GM18502 (cell line): ENCODE measurements at regions not wholly inside any gene's neighbourhood (a gene's known extent, or its start where the extent isn't known, plus 50 kb on each side); places are given as distances from the start of the nearest gene placed in this dataset.
"Not testable (repeated sequence)": the region's sequence is repeated elsewhere in the genome, so short reads cannot be mapped to it uniquely, and the experiment has no call there.

Experiments used
- ATAC-seq: cut with Tn5 transposase; IDR thresholded peaks from one replicate; pipeline ENCODE4 v1.9.1; 2021; ENCODE audit warnings: mild to moderate bottlenecking; ENCODE audit not compliant: unreplicated experiment, poor library complexity

DNA sequence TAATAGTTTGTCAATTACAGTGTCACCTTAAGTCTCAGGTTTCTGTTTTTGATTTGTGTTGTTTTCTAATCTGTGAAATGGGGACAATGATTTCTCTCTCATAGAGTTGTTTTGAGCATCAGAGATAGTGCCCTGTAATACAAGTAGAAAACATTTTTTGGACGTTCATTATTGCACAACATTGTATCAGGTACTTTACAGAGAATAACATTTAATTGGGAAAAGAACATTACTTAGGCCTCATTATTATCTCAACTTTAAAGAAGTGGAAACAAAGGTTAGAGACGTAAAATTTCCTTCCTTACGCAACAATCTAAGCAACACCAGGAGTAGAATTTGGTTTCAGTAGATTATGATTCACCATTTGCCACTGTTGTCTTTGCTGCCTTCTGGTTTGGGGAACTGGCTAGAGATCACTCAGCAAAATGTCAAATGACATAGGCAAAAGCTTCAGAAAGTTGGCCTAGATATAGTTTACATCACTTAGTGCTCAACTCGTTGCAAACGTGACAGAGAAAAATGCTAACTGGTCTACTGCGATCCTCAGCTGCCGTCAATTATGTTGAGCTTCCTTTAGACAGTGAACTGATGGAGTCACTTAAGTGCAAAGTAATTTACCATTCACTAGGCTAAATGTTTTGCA lies 1026.8 kb downstream of the CDH11 start:
- ATAC-seq: no peak

GRCh38 chr16:64094181-64094965 lies 1027.5 kb downstream of the CDH11 start:
- ATAC-seq: no peak

- no peak for ATAC-seq
Observed at GRCh38 chr16:64092271-64092670, 1029.6 kb downstream of the CDH11 start.

DNA sequence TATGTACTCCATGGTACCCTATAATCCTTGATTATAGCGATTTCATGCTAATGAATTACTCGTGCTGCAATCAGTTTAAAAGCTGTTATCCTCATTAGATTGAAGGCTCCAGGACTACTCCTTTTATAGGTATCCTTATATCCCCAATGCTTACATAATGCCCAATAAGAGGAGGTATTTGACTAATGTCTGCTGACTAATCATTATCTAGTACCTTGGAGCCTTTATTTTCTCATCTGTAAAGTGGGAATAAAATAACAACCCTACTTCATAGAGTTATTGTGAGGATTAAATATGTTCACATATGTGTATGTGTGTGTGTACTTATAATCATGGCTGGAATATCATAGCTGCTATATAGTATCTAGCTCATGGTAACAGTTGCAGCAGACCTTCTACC lies 1031.5 kb downstream of the CDH11 start:
- no peak for ATAC-seq

DNA sequence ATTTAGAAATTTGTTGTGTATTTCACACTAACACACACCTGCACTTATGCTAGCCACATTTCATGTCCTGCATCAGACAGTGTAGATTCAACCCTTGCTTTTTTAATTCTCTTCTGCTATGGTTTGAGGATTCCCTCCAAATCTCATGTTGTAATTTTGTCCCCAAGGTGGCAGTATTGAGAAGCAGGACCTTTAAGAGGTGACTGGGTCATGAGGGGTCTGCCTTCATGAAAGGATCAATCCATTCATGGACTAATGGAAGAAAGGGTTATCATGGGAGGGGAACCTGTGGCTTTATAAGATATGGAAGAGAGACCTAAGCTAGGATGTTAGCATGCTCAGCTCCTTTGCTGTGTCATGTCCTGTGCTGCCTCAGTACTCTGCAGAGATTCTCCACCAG lies 1032.2 kb downstream of the CDH11 start:
- no peak for ATAC-seq

- no peak for ATAC-seq
Observed at GRCh38 chr16:64088838-64089237, 1033.0 kb downstream of the CDH11 start.

GRCh38 chr16:64085296-64085695 lies 1036.6 kb downstream of the CDH11 start:
- ATAC-seq: no peak

GRCh38 chr16:64084706-64085105 lies 1037.2 kb downstream of the CDH11 start:
- no peak for ATAC-seq

GRCh38 chr16:64083428-64084129 lies 1038.3 kb downstream of the CDH11 start:
- ATAC-seq: no peak

DNA sequence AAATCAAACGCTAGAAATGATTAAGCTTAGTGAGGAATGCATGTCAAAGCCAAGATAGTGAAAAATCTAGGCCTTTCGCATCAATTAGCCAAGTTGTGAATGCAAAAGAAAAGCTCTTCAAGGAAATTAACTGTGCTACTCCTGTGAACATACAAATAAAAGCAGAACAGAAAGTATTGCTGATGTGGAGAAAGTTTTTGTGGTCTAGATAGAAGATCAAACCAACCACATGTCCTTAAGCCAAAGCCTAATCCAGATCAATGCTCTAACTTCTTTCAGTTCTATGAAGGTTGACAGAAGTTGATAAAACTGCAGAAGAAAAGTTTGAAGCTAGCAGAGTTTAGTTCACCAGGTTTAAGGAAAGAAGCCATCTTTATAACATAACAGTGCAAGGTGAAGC lies 1044.6 kb downstream of the CDH11 start:
- no peak for ATAC-seq

DNA sequence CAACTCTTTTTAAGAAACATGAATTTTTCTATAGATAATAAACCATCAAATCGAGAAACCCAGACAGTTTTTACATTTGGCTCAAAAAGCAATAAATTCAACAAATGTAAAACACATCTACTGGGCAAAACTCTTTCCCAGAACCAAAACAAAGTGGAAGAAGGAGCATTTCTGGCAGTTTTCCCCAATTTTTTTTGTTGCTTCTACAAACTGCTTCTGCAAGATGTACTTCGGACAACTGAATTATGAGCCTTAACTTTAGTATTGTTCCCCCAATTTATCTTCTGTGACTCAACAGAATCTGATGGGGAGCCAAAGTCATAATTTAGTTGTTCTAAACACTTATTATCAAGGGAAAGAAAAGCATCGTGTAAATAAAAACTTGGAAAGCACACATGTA lies 1047.2 kb downstream of the CDH11 start:
- ATAC-seq: no peak

DNA sequence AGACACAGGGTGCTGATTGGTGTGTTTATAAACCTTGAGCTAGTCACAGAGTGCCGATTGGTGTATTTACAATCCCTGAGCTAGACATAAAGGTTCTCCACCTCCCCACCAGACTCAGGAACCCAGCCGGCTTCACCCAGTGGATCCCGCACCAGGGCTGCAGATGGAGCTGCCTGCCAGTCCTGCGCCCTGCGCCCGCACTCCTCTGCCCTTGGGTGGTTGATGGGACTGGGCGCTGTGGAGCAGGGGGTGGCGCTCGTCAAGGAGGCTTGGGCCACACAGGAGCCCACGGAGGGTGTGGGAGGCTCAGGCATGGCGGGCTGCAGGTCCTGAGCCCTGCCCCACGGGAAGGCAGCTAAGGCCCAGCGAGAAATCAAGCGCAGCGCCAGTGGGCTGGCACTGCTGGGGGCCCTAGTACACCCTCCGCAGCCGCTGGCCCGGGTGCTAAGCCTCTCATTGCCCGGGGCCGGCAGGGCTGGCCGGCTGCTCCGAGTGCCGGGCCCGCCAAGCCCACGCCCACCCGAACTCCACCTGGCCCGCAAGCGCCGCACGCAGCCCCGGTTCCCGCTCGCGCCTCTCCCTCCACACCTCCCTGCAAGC lies 1049.6 kb downstream of the CDH11 start:
- not testable (repeated sequence) for ATAC-seq

DNA sequence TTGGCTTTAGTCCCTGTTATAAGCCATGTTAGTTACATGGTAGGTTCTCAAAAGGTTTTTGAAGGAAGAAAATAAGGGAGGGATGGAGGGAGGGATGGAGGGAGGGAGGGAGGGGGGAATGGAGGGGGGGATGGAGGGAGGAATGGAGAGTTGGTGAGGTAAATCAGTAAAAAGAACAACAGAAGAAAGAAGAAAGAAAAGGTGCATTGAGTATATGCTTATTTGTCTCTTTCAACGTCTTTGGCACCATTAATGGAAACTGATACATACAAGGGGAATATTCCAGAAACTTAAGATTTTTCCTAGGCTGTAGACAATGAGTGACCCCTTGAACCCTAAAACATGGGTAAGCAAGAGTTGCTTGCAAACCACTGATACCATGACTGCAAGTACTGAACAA lies 1056.3 kb downstream of the CDH11 start:
- no peak for ATAC-seq

GRCh38 chr16:64061621-64062020 lies 1060.2 kb downstream of the CDH11 start:
- ATAC-seq: no peak

- no peak for ATAC-seq
Observed at GRCh38 chr16:64060631-64061030, 1061.2 kb downstream of the CDH11 start.

GRCh38 chr16:64058685-64059084 lies 1063.2 kb downstream of the CDH11 start:
- no peak for ATAC-seq

GRCh38 chr16:64051824-64052223 lies 1070.0 kb downstream of the CDH11 start:
- ATAC-seq: no peak

GRCh38 chr16:64047878-64048277 lies 1074.0 kb downstream of the CDH11 start:
- ATAC-seq: no peak

GRCh38 chr16:64047207-64047606 lies 1074.7 kb downstream of the CDH11 start:
- ATAC-seq: no peak

DNA sequence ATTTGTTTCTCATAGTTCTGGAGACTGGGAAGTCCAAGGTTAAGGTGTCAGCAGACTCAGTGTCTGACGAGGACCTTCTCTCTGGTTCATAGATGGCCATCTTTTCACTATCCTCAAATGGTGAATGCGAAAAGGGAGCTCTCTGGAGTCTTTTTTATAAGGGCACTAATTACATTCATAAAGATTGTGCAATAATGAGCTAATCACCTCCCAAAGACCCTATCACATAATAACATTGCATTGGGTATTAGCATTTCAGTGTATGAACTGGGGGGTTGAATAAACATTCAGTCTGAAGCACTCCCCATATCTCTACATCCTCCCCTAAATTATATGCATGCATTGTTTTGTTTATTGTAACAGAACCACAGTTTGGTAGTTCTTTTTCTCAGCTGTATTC lies 1086.5 kb downstream of the CDH11 start:
- no peak for ATAC-seq

GRCh38 chr16:64019339-64019738 lies 1102.5 kb downstream of the CDH11 start:
- no peak for ATAC-seq
